GM12874 (cell line): ENCODE measurements at regions not wholly inside any gene's neighbourhood (a gene's known extent, or its start where the extent isn't known, plus 50 kb on each side); places are given as distances from the start of the nearest gene placed in this dataset.

ENCODE experiments used
- TF ChIP-seq, protein P1 (sequence below): IDR thresholded peaks from 2 replicates; pipeline ENCODE4 v1.5.1; 2011; ENCODE audit warnings: low read depth, mild to moderate bottlenecking, control low read depth, low read length, moderate library complexity; ENCODE audit not compliant: insufficient read depth

DNA sequence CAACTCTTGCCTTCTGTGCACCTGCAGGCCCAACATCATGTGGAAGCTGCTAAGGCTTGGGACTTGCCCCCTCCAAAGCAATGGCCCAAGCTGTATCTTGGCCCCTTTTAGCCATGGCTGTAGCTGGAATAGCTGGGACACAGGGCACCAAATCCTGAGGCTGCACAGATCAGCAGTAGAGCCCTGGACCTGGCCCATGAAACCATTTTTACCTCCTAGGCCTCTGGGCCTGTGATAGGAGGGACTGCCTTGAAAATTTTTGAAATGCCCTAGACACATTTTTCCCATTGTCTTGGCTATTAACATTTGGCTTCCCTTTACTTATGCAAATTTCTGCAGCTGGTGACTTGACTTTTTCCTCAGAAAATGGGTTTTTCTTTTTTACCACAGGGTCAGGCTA lies 68.7 kb downstream of the ING1 start:
- TF ChIP-seq, protein P1, sequence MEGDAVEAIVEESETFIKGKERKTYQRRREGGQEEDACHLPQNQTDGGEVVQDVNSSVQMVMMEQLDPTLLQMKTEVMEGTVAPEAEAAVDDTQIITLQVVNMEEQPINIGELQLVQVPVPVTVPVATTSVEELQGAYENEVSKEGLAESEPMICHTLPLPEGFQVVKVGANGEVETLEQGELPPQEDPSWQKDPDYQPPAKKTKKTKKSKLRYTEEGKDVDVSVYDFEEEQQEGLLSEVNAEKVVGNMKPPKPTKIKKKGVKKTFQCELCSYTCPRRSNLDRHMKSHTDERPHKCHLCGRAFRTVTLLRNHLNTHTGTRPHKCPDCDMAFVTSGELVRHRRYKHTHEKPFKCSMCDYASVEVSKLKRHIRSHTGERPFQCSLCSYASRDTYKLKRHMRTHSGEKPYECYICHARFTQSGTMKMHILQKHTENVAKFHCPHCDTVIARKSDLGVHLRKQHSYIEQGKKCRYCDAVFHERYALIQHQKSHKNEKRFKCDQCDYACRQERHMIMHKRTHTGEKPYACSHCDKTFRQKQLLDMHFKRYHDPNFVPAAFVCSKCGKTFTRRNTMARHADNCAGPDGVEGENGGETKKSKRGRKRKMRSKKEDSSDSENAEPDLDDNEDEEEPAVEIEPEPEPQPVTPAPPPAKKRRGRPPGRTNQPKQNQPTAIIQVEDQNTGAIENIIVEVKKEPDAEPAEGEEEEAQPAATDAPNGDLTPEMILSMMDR = no peak

DNA sequence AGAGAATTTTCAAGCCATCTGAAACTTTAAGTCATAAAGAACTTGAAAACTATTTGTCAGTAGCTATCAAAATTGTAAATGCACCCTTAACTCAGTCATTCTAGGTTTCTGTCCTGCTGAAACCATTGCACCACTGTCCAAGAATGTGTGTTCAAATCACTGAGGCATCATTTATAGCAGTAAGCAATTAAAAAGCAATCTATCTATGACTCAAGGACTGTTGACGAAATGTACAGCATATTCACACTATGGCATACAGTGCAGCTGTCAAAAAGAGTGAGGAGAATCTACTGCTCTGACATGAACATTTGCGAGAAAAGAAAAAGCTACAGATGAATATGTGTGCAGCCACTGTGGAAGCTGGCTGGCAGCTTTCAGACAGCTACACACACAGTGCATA lies 71.2 kb downstream of the ING1 start:
- TF ChIP-seq, protein P1 = no peak

DNA sequence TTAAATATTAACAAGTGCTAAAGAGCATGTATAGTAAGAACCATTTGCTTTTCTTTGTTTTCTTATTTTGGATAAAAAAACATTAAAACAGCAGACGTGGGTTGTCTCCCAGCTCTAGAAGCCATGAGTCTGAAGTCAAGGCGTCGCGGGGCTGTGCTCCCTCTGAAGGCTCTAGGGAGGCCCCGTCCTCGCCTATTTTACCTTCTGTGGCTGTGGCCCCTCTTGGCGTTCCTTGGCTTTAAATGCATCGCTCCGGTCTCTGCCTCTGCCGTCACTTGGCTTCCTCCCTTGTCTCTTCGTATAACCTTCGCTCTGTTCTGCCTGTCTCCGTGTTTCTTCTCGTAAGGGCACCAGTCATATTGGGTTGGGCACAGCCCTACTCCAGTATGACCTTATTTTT lies 75.3 kb downstream of the ING1 start:
- TF ChIP-seq, protein P1 = no peak

DNA sequence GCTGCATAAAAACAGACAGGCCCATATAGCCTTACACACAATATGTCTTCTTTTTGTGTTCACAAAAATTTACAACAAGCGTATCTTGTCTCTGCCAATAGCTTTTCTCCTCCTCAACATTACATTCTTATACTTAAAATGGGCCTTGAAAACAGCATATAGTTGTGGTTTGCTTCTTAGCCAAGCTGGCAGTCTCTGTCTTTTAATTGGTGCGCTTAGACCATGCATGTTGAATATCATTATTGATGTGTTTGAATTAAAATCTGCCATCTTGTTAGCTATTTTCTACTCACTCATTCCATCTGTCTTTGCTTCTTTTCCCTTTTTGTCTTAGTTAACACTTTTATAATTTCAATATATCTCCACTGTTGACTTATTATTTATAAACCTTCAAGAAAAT lies 76.4 kb downstream of the ING1 start:
- TF ChIP-seq, protein P1 = no peak

DNA sequence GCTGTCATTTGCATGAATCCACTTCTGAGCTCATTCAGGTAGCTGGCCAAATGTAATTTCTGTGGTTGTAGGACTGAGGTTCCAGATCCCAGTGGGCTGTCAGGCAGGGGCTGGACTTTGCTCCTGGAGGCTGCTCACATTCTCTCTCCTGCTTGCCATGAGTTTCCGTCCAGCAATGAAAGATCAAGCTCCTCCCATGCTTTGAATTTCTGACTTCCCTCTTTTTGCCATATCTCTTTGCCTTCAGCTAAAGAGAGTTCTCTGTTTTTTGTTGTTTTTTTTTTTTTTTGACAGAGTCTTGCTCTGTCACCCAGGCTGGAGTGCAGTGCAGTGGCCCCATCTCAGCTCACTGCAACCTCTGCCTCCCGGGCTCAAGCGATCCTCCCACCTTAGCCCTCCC lies 76.9 kb downstream of the ING1 start:
- TF ChIP-seq, protein P1 = no peak

DNA sequence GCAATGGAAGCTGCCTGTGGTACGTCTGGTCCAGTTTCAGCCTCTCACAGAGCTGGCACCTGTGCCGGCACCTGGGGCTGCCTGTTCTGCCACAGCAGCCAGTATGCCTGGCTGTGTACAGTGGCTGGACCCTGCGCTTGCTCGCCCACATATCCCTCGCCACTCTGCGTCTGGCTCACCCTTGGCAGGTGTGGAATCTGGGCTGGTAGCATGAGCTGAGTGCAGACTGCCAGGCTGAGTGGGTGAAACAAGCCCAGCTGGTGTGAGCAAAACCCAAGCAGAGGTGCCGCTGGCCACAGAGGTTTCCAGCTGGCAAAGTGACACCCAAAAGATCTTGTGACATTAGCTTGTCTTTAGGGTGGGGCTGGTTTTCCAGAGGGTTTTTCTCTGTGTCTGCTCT lies 80.7 kb downstream of the ING1 start:
- TF ChIP-seq, protein P1 = no peak

DNA sequence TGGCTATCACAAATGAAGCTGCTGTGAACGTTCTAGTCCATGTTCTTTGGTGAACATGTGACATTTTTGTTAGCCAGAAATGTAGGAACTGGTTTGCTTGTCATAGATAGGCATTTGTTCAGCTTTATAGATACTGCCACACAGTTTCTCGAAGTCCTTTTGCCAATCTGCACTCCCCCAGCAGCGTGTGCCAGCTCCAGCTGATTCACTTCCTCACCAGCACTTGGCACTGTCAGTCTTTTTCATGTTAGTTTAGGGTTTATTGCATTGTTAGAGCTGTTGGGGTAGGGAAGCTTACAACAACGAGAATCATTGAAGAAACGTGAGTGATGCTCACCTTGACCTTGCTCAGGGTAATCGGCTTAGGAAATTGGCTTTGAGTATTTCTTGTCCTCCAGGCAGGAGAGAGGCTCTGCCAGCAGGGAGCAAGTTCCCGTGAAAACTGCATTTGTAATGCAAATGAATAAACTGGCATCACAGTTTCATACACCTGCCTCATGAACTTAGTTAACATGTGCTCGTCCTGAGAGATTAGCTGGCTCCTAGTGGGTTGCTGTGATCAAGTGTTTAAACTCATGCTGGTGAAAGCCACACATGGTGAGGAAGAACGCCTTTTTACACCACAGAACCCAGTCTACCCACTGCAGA lies 83.9 kb downstream of the ING1 start:
- TF ChIP-seq, protein P1 = no peak
